ENCODE measurements at regions not wholly inside any gene's neighbourhood (a gene's known extent, or its start where the extent isn't known, plus 50 kb on each side); places are given as distances from the start of the nearest gene placed in this dataset.

GRCh38 chr4:53646795-53647194 lies 55.5 kb upstream of the LNX1 start:
- Histone ChIP-seq H3K36me3 (replicated peaks in 1 of 2; ENCODE audit: control insufficient read depth in 1 of 2, insufficient read depth in 2 of 2, low read length in 2 of 2) (no peaks in the 10 kb centered on the region), H3K27me3 (ENCODE audit: control insufficient read depth in 2 of 2, insufficient read depth in 2 of 2, low read length in 2 of 2) (no peaks in the 10 kb centered on the region), H2AFZ (ENCODE audit: insufficient read depth, low read depth, low read length, poor library complexity, severe bottlenecking) (no peak overlapping the region), H3K79me2 (ENCODE audit: insufficient read depth, low read length) (no peaks in the 10 kb centered on the region), H3K4me2 (replicated peaks; ENCODE audit: extremely low read depth, low read length, poor library complexity, severe bottlenecking) (no peak overlapping the region), H3K9me3 (replicated peaks in 1 of 2; ENCODE audit: control insufficient read depth in 1 of 2, insufficient read depth in 1 of 2, low read length in 2 of 2) (no peaks in the 10 kb centered on the region), H4K20me1 (ENCODE audit: insufficient read depth, low read length) (no peaks in the 10 kb centered on the region), H3K4me1 (ENCODE audit: control insufficient read depth in 1 of 2, insufficient read depth in 2 of 2, low read length in 2 of 2) (peaks cover 0 to 8% of the 10 kb centered on the region in 2 donors), H3K4me3 (replicated peaks in 1 of 3; ENCODE audit: low read depth in 2 of 3, low read length in 3 of 3) (no peak overlapping the region), H3K9ac (ENCODE audit: insufficient read depth, low read length, poor library complexity, severe bottlenecking) (no peak overlapping the region), H3K27ac (ENCODE audit: low read depth in 1 of 2, low read length in 2 of 2) (no peak overlapping the region)
- Mint-ChIP-seq H3K27ac (no peak overlapping the region), H3K27me3 (ENCODE audit: low read depth in 3 of 3) (peaks cover 0 to 2% (median 2%) of the 10 kb centered on the region in 3 donors), H3K36me3 (no peaks in the 10 kb centered on the region), H3K4me3 (no peak overlapping the region), H3K4me1 (peaks cover 16% of the 10 kb centered on the region), H3K9me3 (peaks cover 0 to 2% (median 0%) of the 10 kb centered on the region in 7 donors)
- WGBS (ENCODE audit: insufficient coverage): no CpG with 5 or more reads among the region's 3 CpGs
- TF ChIP-seq, protein P1, sequence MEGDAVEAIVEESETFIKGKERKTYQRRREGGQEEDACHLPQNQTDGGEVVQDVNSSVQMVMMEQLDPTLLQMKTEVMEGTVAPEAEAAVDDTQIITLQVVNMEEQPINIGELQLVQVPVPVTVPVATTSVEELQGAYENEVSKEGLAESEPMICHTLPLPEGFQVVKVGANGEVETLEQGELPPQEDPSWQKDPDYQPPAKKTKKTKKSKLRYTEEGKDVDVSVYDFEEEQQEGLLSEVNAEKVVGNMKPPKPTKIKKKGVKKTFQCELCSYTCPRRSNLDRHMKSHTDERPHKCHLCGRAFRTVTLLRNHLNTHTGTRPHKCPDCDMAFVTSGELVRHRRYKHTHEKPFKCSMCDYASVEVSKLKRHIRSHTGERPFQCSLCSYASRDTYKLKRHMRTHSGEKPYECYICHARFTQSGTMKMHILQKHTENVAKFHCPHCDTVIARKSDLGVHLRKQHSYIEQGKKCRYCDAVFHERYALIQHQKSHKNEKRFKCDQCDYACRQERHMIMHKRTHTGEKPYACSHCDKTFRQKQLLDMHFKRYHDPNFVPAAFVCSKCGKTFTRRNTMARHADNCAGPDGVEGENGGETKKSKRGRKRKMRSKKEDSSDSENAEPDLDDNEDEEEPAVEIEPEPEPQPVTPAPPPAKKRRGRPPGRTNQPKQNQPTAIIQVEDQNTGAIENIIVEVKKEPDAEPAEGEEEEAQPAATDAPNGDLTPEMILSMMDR (IDR thresholded peaks at IDR 0.05): no peak
- intact Hi-C loops (cut with micrococcal nuclease): no loop called here
- no peak for DNase-seq

- H3K27me3 Mint-ChIP-seq (ENCODE audit: low read depth in 3 of 3): peaks cover 0 to 2% (median 1%) of the 10 kb centered on the region in 3 donors
- H3K4me3 Mint-ChIP-seq: no peak overlapping the region
- TF ChIP-seq, protein P1 (IDR thresholded peaks at IDR 0.05): no peak
- Histone ChIP-seq H4K20me1 (ENCODE audit: insufficient read depth, low read length) (no peaks in the 10 kb centered on the region), H3K27ac (ENCODE audit: low read depth in 1 of 2, low read length in 2 of 2) (no peak overlapping the region), H3K9me3 (replicated peaks in 1 of 2; ENCODE audit: control insufficient read depth in 1 of 2, insufficient read depth in 1 of 2, low read length in 2 of 2) (no peaks in the 10 kb centered on the region), H3K4me3 (replicated peaks in 1 of 3; ENCODE audit: low read depth in 2 of 3, low read length in 3 of 3) (no peak overlapping the region), H2AFZ (ENCODE audit: insufficient read depth, low read depth, low read length, poor library complexity, severe bottlenecking) (peak overlapping the region; percentile 12), H3K79me2 (ENCODE audit: insufficient read depth, low read length) (no peaks in the 10 kb centered on the region), H3K4me2 (replicated peaks; ENCODE audit: extremely low read depth, low read length, poor library complexity, severe bottlenecking) (no peak overlapping the region), H3K9ac (ENCODE audit: insufficient read depth, low read length, poor library complexity, severe bottlenecking) (no peak overlapping the region), H3K27me3 (ENCODE audit: control insufficient read depth in 2 of 2, insufficient read depth in 2 of 2, low read length in 2 of 2) (no peaks in the 10 kb centered on the region), H3K36me3 (replicated peaks in 1 of 2; ENCODE audit: control insufficient read depth in 1 of 2, insufficient read depth in 2 of 2, low read length in 2 of 2) (no peaks in the 10 kb centered on the region), H3K4me1 (ENCODE audit: control insufficient read depth in 1 of 2, insufficient read depth in 2 of 2, low read length in 2 of 2) (peaks cover 0 to 8% of the 10 kb centered on the region in 2 donors)
- peak overlapping the region in 1 of 7 donors; percentile 21 for H3K27ac Mint-ChIP-seq
- intact Hi-C loops (cut with micrococcal nuclease): no loop called here
- no peaks in the 10 kb centered on the region for H3K36me3 Mint-ChIP-seq
- peaks cover 0 to 2% (median 0%) of the 10 kb centered on the region in 7 donors for H3K9me3 Mint-ChIP-seq
- whole genome bisulfite sequencing (ENCODE audit: insufficient coverage): 90% methylated on average over 3 of the region's 3 CpGs
- no peak for DNase-seq
- H3K4me1 Mint-ChIP-seq: peaks cover 16% of the 10 kb centered on the region
Observed at GRCh38 chr4:53645108-53645507, 53.8 kb upstream of the LNX1 start.

Measured in CD14-positive monocyte (primary cell).